ENCODE measurements at regions not wholly inside any gene's neighbourhood (a gene's known extent, or its start where the extent isn't known, plus 50 kb on each side); places are given as distances from the start of the nearest gene placed in this dataset.
"Not testable (repeated sequence)": the region's sequence is repeated elsewhere in the genome, so short reads cannot be mapped to it uniquely, and the experiment has no call there.

DNA sequence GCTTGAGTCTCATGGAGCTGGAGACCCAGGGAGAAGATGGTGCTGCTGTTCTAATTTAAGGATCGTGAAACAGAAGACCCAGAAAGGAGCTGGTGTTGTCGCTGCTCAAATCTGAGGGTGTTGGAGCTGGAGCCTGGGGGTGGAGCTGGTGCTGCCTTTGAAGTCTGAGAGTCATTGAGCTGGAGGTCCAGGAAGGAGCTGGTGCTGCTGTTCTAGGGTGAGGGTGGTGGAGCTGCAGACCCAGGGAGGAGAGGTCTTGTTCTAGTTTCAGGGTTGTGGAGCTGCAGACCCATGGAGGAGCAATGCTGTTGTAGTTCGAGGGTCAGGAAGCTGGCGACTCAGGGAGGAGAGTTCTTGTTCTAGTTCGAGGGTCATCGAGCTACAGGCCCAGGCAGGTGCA, 84.1 kb upstream of the ZNF479 start:
- DNase-seq (ENCODE audit: extremely low read depth, low read depth) = no peak
- TF ChIP-seq, protein P1, sequence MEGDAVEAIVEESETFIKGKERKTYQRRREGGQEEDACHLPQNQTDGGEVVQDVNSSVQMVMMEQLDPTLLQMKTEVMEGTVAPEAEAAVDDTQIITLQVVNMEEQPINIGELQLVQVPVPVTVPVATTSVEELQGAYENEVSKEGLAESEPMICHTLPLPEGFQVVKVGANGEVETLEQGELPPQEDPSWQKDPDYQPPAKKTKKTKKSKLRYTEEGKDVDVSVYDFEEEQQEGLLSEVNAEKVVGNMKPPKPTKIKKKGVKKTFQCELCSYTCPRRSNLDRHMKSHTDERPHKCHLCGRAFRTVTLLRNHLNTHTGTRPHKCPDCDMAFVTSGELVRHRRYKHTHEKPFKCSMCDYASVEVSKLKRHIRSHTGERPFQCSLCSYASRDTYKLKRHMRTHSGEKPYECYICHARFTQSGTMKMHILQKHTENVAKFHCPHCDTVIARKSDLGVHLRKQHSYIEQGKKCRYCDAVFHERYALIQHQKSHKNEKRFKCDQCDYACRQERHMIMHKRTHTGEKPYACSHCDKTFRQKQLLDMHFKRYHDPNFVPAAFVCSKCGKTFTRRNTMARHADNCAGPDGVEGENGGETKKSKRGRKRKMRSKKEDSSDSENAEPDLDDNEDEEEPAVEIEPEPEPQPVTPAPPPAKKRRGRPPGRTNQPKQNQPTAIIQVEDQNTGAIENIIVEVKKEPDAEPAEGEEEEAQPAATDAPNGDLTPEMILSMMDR (IDR thresholded peaks at IDR 0.05; ENCODE audit: low read depth, low read length, missing control alignments) = no peak
- no peak overlapping the region for H3K4me3 ChIP-seq (replicated peaks; ENCODE audit: low read depth, low read length)

DNA sequence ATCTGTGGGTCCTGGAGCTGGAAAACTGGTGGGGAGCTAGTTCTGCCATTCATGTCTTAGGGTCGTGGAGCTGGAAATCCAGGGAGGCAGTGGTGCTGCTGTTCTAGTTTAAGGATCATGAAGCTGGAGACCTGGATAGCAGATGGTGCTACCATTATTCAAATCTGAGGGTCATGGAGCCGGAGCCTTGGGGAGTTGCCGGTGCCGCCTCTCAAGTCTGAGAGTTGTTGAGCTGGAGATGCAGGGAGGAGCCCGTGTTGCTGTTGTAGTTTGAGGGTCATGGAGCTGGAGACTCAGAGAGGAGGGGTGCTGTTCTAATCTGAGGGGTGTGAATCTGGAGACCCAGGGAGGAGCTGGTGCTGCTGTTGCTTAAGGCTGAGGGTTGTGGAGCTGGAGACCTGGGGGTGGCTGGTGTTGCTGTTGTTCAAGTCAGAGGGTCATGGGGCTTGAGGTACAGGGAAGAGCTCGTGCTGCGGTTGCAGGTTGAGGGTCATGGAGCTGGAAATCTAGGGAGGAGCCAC, 86.0 kb upstream of the ZNF479 start:
- DNase-seq (ENCODE audit: extremely low read depth, low read depth) = no peak
- H3K4me3 ChIP-seq (replicated peaks; ENCODE audit: low read depth, low read length) = no peak overlapping the region
- TF ChIP-seq, protein P1 (IDR thresholded peaks at IDR 0.05; ENCODE audit: low read depth, low read length, missing control alignments) = no peak

DNA sequence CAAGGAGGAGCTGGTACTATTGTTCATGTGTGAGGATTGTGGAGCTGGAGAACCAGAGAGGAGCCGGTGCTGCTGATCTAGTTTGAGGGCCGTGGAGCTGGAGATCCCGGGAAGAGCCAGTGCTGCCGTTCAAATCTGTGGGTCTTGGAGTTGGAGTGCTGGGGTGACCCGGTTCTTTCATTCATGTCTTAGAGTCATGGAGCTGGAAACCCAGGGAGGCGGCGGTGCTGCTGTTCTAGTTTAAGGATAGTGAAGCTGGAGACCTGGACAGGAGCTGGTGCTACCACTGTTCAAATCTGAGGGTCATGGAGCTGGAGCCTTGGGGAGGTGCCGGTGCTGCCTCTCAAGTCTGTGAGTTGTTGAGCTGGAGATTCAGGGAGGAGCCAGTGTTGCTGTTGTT, 88.5 kb upstream of the ZNF479 start:
- H3K4me3 ChIP-seq (replicated peaks; ENCODE audit: low read depth, low read length) = no peak overlapping the region
- TF ChIP-seq, protein P1 (IDR thresholded peaks at IDR 0.05; ENCODE audit: low read depth, low read length, missing control alignments) = no peak

DNA sequence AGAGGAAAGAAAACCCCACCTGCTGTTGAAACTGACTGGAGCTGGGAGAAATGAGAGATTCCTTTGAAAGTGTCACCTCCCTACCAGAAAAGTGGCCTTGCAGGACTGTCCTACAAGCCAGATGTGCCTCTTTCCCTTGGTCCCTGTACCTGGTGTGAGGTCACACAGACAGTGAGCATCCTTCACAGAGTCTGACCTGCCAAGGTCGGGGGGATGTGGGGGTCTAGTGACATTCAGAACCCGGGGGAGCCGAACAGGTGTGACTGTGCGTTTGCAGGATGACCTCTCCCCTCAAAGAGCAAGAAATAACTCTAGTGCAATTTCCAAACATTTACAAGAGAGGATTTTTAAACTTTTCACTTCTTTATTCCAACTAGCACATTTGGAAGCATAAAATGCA, 93.4 kb upstream of the ZNF479 start:
- no peak overlapping the region for H3K4me3 ChIP-seq (replicated peaks; ENCODE audit: low read depth, low read length)
- TF ChIP-seq, protein P1 (IDR thresholded peaks at IDR 0.05; ENCODE audit: low read depth, low read length, missing control alignments) = no peak
- no peak for DNase-seq (ENCODE audit: extremely low read depth, low read depth)

More for the DNA sequence above, 88.5 kb upstream of the ZNF479 start:
- DNase-seq (ENCODE audit: extremely low read depth, low read depth) = no peak

DNA sequence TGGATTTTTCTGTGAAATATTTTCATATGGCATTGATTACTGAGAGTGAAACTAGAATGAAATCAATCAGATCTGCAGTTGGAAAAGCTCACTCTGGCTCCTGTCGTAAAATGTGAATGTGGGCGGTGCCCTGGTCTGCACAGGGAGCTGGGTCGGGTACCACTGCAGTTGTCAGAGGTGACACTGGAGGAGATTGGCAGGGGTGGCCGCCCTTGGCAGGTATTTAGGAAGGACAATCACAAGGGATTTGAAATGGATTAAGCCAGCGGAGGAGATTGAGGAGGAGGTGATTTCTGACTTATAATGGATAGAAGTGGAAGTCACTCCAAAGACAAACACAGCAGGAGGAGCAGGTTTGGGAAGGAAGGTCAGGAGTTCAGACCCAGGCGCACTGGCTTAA, 109.0 kb upstream of the ZNF479 start:
- not testable (repeated sequence) for H3K4me3 ChIP-seq (replicated peaks; ENCODE audit: low read depth, low read length); DNase-seq (ENCODE audit: extremely low read depth, low read depth)

DNA sequence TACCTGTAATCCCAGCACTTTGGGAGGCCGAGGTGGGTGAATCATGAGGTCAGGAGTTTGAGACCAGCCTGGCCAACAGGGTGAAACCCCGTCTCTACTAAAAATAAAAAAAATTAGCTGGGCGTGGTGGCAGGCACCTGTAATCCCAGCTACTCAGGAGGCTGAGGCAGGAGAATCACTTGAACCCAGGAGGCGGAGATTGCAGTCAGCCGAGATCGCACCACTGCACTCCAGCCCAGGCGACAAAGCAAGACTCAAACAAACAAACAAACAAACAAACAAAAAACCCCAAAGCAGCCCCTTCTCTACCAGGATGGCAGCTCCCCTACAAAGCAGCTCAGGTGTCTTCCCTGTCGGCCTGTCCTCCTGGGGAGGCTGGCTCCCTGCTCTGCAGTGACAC, 111.3 kb upstream of the ZNF479 start:
- H3K4me3 ChIP-seq (replicated peaks; ENCODE audit: low read depth, low read length); DNase-seq (ENCODE audit: extremely low read depth, low read depth): not testable (repeated sequence)

DNA sequence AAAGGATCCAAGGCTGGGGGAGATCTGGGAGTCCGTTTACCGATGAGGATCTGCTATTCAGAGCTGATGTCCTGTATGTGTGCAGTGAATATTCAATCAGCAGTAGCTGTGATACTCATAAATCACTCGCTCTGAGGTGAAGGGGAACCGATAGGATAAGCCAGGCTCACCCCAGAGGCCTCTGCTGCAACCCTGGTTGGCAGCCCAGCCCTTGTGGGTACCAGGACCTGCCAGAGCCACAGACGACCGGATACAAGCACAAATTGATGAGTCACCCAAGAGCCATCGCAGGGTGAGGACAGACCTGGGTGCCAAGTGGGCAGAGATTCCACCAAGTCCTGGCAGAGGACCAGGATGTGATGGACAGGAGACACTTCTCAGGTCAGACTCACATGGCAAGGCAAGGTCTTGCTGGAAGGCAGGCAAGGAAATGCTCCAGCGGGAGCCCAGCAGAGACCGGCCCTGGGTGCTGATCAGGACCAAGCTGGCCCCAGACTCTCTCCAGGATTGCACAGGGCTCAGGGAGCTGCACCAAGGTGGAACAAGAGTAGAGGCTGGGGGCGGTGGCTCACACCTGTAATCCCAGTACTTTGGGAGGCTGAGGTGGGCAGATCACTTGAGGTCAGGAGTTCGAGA, 112.2 kb upstream of the ZNF479 start:
- not testable (repeated sequence) for H3K4me3 ChIP-seq (replicated peaks; ENCODE audit: low read depth, low read length); DNase-seq (ENCODE audit: extremely low read depth, low read depth)

DNA sequence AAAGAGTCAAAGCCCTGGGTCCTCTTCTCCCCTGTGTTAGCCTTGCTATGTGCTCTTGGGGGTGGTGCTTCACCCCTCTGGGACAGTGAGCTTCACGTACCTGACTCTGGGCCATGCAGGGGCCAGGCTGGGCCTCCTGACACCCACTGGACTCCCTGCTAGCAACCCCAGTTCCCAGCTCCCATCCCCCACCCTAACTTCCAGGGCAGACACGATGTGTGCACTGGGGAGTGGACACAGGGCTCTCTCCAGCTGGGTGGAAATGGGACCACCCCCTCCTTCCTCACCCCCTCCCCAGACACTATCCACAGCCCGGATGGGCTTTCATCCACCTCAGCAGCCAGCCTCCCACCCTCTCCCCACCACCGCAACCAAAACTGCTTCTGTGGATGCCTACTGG, 113.0 kb upstream of the ZNF479 start:
- H3K4me3 ChIP-seq (replicated peaks; ENCODE audit: low read depth, low read length) = no peak overlapping the region
- TF ChIP-seq, protein P1 (IDR thresholded peaks at IDR 0.05; ENCODE audit: low read depth, low read length, missing control alignments) = no peak
- DNase-seq (ENCODE audit: extremely low read depth, low read depth) = no peak
